GM21619 (cell line): ENCODE measurements at regions not wholly inside any gene's neighbourhood (a gene's known extent, or its start where the extent isn't known, plus 50 kb on each side); places are given as distances from the start of the nearest gene placed in this dataset.

Source experiments
- ATAC-seq: cut with Tn5 transposase; IDR thresholded peaks from one replicate; pipeline ENCODE4 v1.9.1; 2021; ENCODE audit not compliant: unreplicated experiment

DNA sequence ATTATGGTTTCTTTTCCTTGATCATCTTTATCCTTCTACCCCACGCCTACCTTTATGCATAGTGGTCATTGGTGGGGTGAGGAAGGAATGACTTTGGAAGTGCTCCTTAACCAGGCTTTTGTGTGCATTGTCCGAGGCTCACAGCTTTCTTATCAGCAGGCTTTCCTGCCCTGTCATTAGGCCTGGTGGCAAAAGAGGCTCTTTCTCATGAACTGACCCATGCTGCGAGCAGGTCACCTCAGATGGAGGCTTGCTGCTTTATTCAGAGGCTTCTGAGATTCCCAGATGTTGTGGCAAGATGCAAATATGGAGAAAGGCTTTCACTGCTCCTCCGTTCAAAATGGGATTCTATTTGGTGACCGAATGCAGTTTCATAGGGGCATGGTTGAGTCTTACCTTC lies 57.4 kb upstream of the DMRTA1 start:
- no peak for ATAC-seq

DNA sequence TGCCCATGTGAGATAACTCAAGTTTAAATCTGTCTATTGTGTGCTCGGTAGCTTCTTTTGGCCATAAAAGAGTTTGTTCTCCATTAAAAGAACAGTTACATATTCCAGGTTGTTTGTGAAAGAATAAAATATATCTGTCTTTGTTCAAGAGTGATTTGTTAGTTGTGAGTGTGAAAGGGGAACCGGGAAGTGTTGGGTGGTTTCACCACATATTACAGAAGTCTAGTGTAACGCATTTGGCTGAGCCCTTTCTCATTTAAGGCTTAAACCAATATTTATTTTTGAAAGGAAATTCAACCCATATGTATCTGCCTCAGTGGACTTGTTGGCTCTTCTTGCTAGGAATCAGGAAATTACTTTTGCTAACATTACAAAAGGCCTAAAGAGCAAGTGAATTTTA lies 54.1 kb upstream of the DMRTA1 start:
- no peak for ATAC-seq

DNA sequence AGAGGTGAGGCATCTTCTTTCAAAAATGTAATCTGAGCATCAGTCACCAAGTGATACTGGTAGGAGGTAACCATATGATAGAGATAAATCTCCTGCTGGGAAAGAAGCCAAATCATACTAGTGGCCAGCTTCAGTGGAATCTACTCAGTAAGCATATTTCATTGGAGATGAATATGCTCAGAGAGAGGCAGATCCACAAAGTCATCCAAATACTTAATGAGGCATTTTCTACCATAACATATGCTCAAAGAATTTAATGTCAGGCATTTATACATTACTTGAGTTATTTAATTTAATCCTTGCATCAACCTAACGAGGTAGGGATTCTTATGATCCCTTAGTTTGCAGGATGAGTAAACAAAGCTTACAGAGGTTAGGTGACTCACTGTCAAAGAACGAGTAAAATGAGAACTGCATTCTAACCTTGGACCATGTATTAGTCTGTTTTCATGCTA lies 50.9 kb upstream of the DMRTA1 start:
- no peak for ATAC-seq
